ENCODE measurements at regions not wholly inside any gene's neighbourhood (a gene's known extent, or its start where the extent isn't known, plus 50 kb on each side); places are given as distances from the start of the nearest gene placed in this dataset.
"Not testable (repeated sequence)": the region's sequence is repeated elsewhere in the genome, so short reads cannot be mapped to it uniquely, and the experiment has no call there.

DNA sequence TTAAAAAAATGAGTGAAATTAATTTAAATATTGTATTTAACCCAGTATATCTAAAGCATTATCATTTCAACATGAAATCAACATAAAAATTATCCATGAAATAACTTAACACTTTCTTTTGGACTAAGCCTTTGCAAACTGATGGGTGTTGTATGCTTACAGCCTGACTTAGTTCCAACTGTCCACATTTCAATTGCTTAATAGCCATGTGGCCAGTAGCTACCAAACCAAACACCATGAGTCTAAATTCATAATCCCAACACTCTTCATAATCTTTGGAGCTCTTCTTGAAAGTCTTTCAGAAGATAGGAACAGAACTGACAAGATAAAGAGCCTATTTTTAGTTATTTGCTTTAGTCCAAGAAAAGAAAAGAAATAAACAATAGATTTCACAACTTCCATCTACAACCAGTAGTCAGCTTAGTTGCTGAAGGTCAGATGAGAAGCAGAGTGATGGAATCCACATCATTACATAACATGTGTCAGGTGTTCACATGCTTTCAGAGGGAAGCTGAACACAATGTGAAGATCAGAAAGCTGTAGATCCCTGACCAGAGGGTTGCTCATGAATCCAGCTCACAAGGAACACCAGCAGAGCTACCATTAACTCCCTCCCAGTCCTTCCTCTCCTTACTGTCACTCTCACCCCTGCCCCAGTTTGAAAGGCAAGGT is 144.0 kb upstream of the ZNF648 start:
- no peak for TF ChIP-seq KLF9 (tag by site-specific recombination; IDR thresholded peaks at IDR 0.05; ENCODE audit: low read depth)
- no peak overlapping the region for H3K27ac ChIP-seq (ENCODE audit: extremely low read depth, low read depth, low read length)
- CTCF ChIA-PET: interaction anchor here (0.6 to 1.5 kb wide), 2 partner anchors 15 to 62 kb away, joined by 4 to 5 read pairs; no protein-coding TSS in a partner anchor
- no peaks in the 10 kb centered on the region for H3K9me3 ChIP-seq (ENCODE audit: control insufficient read depth, insufficient read depth, low read depth, low read length)
- POLR2A ChIA-PET: no interaction called here
- H3K36me3 ChIP-seq (ENCODE audit: control insufficient read depth in 2 of 2, insufficient read depth in 1 of 2, low read length in 2 of 2): no peaks in the 10 kb centered on the region
- H3K4me1 ChIP-seq (ENCODE audit: control insufficient read depth, insufficient read depth, low read length): no peaks in the 10 kb centered on the region
- no peak overlapping the region for H3K4me3 ChIP-seq (ENCODE audit: low read depth, low read length)

DNA sequence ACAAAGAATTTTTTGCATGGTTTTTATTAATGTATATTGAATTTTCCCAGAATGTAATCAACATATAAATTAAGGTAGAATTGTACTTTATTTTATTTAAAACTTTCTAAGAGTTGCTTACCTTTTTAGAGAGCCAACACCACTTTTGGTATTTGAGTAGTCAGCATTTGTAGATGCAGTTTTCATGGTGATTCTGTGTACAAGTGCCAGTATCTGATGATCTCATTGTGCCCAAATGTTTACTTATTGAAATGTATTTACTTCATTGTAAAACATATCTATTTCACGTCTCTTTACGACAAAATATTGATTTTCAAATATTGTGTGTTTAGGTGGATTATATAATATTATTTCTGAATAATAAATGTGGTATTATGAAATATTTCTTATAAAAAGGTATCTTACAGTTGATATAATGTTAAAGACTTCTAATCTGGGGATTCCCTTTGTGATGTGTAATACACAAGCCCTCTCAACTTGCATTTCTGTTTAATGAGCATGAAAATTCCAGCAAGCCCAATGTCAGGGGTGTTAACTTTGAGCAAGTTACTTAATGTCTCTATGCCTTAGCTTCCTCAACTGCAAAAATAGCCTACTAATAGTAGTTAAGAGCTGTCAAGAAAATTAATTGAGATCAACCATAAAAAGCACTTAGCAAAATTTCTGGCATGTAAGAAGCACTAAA is 141.8 kb upstream of the ZNF648 start:
- Histone ChIP-seq H3K36me3 (ENCODE audit: control insufficient read depth in 2 of 2, insufficient read depth in 1 of 2, low read length in 2 of 2) (no peaks in the 10 kb centered on the region), H3K9me3 (ENCODE audit: control insufficient read depth, insufficient read depth, low read depth, low read length) (no peaks in the 10 kb centered on the region), H3K27ac (ENCODE audit: extremely low read depth, low read depth, low read length) (no peak overlapping the region), H3K4me1 (ENCODE audit: control insufficient read depth, insufficient read depth, low read length) (no peaks in the 10 kb centered on the region), H3K4me3 (ENCODE audit: low read depth, low read length) (no peak overlapping the region)
- TF ChIP-seq, protein P1, sequence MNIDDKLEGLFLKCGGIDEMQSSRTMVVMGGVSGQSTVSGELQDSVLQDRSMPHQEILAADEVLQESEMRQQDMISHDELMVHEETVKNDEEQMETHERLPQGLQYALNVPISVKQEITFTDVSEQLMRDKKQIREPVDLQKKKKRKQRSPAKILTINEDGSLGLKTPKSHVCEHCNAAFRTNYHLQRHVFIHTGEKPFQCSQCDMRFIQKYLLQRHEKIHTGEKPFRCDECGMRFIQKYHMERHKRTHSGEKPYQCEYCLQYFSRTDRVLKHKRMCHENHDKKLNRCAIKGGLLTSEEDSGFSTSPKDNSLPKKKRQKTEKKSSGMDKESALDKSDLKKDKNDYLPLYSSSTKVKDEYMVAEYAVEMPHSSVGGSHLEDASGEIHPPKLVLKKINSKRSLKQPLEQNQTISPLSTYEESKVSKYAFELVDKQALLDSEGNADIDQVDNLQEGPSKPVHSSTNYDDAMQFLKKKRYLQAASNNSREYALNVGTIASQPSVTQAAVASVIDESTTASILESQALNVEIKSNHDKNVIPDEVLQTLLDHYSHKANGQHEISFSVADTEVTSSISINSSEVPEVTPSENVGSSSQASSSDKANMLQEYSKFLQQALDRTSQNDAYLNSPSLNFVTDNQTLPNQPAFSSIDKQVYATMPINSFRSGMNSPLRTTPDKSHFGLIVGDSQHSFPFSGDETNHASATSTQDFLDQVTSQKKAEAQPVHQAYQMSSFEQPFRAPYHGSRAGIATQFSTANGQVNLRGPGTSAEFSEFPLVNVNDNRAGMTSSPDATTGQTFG (tag by site-specific recombination; IDR thresholded peaks at IDR 0.05; ENCODE audit: borderline replicate concordance): no peak
- CTCF ChIA-PET: no interaction called here
- POLR2A ChIA-PET: no interaction called here

DNA sequence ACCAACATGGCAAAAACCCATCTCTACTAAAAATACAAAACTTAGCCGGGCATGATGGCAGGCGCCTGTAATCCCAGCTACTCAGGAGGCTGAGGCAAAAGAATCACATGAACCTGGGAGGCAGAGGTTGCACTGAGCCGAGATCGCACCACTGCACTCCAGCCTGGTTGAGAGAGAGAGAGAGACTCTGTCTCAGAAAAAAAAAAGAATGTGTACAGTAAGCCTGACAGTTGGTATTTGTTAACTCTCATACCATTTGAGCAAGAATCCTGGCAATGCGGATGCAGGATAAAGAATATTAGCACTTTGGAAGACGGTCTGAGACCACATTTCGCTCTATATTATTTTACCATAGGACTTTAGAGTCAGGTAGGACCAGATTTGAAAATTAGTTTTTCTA is 140.0 kb upstream of the ZNF648 start:
- CTCF ChIA-PET: interaction anchor here (0.7 to 1.1 kb wide), 2 partner anchors 86 to 125 kb away, joined by 3 read pairs; no protein-coding TSS in a partner anchor
- H3K4me3 ChIP-seq (ENCODE audit: low read depth, low read length); H3K4me1 ChIP-seq (ENCODE audit: control insufficient read depth, insufficient read depth, low read length); H3K9me3 ChIP-seq (ENCODE audit: control insufficient read depth, insufficient read depth, low read depth, low read length); H3K36me3 ChIP-seq (ENCODE audit: control insufficient read depth in 2 of 2, insufficient read depth in 1 of 2, low read length in 2 of 2); H3K27ac ChIP-seq (ENCODE audit: extremely low read depth, low read depth, low read length); POLR2A ChIA-PET: not testable (repeated sequence)

DNA sequence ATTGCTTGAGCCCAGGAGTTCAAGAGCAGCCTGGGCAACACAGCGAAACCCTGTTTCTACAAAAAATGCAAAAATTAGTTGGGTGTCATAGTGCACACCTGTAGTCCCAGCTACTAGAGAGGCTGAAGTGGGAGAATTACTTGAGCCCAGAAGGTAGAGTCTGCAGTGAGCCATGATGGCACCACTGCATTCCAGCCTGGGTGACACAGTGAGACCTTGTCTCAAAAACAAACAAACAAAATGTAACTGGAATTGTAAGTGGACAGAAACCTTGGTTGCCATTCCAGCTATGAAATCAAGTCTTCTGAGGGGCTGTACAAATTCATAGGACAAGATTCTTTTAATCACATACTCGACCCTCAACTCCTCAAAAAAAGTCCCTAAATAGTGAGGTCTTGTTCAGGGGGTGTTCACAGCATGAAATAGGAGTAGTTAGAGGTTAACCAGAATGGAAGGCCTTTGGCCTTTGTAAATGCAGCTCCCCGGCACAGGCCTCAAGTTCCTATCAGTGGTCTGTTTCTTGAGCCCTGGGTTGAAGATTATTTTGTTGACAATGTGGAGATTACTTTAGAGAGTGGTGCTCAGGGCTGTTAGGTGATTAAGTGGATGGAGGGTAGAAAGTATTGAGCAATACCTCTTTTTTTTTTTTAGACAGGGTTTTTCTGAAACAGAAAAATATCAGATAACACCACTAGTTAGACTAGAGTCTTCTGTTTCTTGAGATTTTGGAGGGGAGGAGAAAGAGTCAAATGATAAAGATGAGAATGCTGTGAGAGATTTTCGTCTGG is 138.7 kb upstream of the ZNF648 start:
- Histone ChIP-seq H3K4me1 (ENCODE audit: control insufficient read depth, insufficient read depth, low read length) (no peaks in the 10 kb centered on the region), H3K36me3 (ENCODE audit: control insufficient read depth in 2 of 2, insufficient read depth in 1 of 2, low read length in 2 of 2) (no peaks in the 10 kb centered on the region), H3K27ac (ENCODE audit: extremely low read depth, low read depth, low read length) (no peak overlapping the region), H3K4me3 (ENCODE audit: low read depth, low read length) (no peak overlapping the region), H3K9me3 (ENCODE audit: control insufficient read depth, insufficient read depth, low read depth, low read length) (no peaks in the 10 kb centered on the region)
- TF ChIP-seq SP7 (tag by site-specific recombination; IDR thresholded peaks at IDR 0.05): no peak
- no peak for TF ChIP-seq KLF9 (tag by site-specific recombination; IDR thresholded peaks at IDR 0.05; ENCODE audit: low read depth)
- no peak for TF ChIP-seq TRIM28 (IDR thresholded peaks at IDR 0.05; ENCODE audit: borderline replicate concordance, low read length)
- no peak for TF ChIP-seq ZNF548 (tag by site-specific recombination; IDR thresholded peaks at IDR 0.05)
- ChIA-PET CTCF (interaction anchor here (0.6 to 1.9 kb wide), 8 partner anchors 10 to 656 kb away, joined by 3 to 9 read pairs (median 5); no protein-coding TSS in a partner anchor), POLR2A (no interaction called here)

DNA sequence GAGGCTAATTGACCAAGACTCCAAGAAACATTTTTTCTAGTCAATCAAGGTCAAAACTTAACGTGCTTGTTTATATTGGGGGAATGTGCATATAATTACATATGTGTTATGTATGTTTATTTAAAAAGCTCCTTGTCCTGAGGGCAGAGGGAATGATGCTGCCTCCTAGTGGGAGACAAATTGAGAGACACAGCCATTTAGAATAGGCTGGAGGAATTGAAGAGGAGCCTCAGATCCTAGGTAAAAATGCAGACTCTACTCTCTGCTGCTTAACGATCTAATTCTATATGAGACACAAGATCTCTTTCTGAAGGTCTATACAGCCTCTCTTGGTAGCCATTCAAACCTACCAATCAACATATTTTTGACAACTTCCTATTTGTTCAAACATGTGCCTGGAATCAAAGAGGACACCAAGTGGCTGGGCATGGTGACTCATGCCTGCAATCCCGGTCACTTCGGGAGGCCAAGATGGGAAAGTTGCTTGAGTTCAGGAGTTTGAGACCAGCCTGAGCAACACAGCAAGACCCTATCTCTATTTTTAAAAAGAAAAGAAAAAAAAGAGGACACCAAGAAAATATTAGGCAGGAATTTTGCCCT is 136.6 kb upstream of the ZNF648 start:
- Histone ChIP-seq H3K9me3 (ENCODE audit: control insufficient read depth, insufficient read depth, low read depth, low read length) (no peaks in the 10 kb centered on the region), H3K27ac (ENCODE audit: extremely low read depth, low read depth, low read length) (no peak overlapping the region), H3K36me3 (ENCODE audit: control insufficient read depth in 2 of 2, insufficient read depth in 1 of 2, low read length in 2 of 2) (no peaks in the 10 kb centered on the region), H3K4me1 (ENCODE audit: control insufficient read depth, insufficient read depth, low read length) (no peaks in the 10 kb centered on the region), H3K4me3 (ENCODE audit: low read depth, low read length) (no peak overlapping the region)
- ChIA-PET POLR2A (interaction anchor here (0.6 kb wide), 1 partner anchor 75 kb away, joined by 7 read pairs; no protein-coding TSS in a partner anchor), CTCF (interaction anchor here (0.6 to 3.1 kb wide), 11 partner anchors 9 to 198 kb away, joined by 3 to 39 read pairs (median 4); no protein-coding TSS in a partner anchor)
- TF ChIP-seq ZNF548 (tag by site-specific recombination; IDR thresholded peaks at IDR 0.05) (no peak), HOXA7 (CRISPR knock-in tag; IDR thresholded peaks at IDR 0.05; ENCODE audit: borderline replicate concordance) (no peak), ZNF19 (tag by site-specific recombination; IDR thresholded peaks at IDR 0.05; ENCODE audit: low read depth) (no peak), SP2 (tag by site-specific recombination; IDR thresholded peaks at IDR 0.05) (no peak), ZNF324 (tag by site-specific recombination; IDR thresholded peaks at IDR 0.05) (no peak), ZNF76 (tag by site-specific recombination; IDR thresholded peaks at IDR 0.05; ENCODE audit: borderline replicate concordance, low read depth) (no peak), ZNF221 (tag by site-specific recombination; IDR thresholded peaks at IDR 0.05; ENCODE audit: borderline replicate concordance) (no peak)
- TF ChIP-seq, protein P2, sequence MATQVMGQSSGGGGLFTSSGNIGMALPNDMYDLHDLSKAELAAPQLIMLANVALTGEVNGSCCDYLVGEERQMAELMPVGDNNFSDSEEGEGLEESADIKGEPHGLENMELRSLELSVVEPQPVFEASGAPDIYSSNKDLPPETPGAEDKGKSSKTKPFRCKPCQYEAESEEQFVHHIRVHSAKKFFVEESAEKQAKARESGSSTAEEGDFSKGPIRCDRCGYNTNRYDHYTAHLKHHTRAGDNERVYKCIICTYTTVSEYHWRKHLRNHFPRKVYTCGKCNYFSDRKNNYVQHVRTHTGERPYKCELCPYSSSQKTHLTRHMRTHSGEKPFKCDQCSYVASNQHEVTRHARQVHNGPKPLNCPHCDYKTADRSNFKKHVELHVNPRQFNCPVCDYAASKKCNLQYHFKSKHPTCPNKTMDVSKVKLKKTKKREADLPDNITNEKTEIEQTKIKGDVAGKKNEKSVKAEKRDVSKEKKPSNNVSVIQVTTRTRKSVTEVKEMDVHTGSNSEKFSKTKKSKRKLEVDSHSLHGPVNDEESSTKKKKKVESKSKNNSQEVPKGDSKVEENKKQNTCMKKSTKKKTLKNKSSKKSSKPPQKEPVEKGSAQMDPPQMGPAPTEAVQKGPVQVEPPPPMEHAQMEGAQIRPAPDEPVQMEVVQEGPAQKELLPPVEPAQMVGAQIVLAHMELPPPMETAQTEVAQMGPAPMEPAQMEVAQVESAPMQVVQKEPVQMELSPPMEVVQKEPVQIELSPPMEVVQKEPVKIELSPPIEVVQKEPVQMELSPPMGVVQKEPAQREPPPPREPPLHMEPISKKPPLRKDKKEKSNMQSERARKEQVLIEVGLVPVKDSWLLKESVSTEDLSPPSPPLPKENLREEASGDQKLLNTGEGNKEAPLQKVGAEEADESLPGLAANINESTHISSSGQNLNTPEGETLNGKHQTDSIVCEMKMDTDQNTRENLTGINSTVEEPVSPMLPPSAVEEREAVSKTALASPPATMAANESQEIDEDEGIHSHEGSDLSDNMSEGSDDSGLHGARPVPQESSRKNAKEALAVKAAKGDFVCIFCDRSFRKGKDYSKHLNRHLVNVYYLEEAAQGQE (tag by site-specific recombination; IDR thresholded peaks at IDR 0.05): no peak
- TF ChIP-seq, protein P3, sequence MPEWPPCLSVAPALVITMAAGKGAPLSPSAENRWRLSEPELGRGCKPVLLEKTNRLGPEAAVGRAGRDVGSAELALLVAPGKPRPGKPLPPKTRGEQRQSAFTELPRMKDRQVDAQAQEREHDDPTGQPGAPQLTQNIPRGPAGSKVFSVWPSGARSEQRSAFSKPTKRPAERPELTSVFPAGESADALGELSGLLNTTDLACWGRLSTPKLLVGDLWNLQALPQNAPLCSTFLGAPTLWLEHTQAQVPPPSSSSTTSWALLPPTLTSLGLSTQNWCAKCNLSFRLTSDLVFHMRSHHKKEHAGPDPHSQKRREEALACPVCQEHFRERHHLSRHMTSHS (tag by site-specific recombination; IDR thresholded peaks at IDR 0.05): no peak

All from HEK293 (cell line).